HUDEP-2 (cell line): ENCODE measurements at regions not wholly inside any gene's neighbourhood (a gene's known extent, or its start where the extent isn't known, plus 50 kb on each side); places are given as distances from the start of the nearest gene placed in this dataset.
A peak's percentile ranks its signal among the peaks of the same experiment; 100 is the strongest.

ENCODE experiments used
- DNase-seq, 76 experiments: peaks; one replicate each; lab custom pipeline; 2025; ENCODE audit not compliant: unreplicated experiment in 76 of 76; lab: John Stamatoyannopoulos, UW

GRCh38 chr10:129308953-129309564, 158.0 kb upstream of the MGMT start:
- no peak for DNase-seq

DNA sequence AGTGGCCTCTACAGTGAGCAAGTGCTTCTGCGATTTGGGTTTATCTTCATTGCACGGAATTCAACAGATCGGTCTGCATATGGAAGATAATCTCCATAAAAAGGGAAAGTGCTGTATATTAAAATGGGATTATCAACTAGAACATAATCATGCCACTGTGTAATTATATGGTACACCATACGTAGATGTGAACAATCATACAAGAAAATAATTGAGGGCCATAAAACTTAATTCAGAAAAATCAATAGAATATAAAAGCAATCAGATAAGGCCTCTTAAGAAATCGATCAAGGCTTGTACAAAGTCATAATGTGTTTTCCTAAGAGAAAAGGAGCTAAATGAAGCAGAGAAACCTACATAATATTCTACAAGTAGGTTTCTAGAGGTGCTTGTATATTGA, 157.5 kb upstream of the MGMT start:
- DNase-seq = no peak

DNA sequence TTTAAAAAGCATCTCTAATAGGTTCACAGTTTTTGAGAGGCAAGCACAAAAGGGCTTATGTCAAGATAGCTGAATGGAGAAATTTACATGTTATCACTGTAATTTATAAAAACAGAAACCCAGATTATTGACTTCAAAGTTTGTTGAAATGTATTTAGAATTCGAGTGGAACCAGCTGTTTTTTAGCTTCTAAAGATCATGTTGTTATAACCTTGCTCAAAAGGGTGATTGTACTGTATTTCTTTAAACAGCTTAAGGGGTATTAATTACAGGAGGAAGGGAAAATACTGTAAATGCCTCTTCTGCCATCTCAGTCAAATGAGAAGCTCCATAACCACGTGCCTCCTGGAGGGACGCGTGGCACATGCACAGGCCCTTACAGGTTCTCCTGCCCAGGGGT, 156.2 kb upstream of the MGMT start:
- DNase-seq = no peak

DNA sequence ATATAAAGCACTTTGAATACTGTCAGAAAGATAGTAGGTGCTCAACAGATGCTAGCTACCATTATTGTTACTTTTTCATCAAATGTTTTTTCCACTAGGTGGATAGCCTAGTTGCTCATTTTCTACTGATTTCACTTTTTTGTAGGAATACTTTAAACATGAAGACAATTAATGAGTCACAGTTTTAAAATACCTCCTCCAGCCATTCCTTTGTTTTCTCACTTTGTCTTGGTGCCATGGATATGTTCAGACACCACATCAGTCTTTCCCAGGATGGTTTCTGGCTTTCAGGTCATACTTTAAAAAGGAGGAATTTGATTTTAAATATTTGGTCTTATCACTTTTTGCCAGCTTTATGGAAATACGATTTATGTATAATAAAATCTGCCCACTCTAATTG, 147.1 kb upstream of the MGMT start:
- no peak for DNase-seq

- DNase-seq = no peak
Measured at GRCh38 chr10:129320340-129320739, 146.7 kb upstream of the MGMT start.

DNA sequence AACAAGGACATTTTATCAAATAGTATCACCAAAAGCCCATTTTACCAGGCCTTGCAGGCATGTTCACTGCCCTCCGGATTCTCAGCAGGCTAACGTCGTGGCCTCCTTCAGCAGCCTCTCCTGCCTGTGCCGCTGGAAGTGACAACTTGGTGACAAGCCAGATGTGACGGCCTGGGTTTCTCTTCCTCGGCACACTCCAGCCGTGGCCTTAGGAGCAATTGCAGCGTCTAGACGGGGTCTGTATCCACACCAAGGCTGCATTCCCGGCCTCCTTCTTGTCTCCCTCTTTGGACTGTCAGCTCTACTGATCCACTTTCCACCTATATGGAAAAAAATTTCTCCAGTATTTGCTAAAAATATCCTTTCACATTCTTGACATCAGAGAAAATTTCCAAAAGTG, 145.3 kb upstream of the MGMT start:
- no peak for DNase-seq

DNA sequence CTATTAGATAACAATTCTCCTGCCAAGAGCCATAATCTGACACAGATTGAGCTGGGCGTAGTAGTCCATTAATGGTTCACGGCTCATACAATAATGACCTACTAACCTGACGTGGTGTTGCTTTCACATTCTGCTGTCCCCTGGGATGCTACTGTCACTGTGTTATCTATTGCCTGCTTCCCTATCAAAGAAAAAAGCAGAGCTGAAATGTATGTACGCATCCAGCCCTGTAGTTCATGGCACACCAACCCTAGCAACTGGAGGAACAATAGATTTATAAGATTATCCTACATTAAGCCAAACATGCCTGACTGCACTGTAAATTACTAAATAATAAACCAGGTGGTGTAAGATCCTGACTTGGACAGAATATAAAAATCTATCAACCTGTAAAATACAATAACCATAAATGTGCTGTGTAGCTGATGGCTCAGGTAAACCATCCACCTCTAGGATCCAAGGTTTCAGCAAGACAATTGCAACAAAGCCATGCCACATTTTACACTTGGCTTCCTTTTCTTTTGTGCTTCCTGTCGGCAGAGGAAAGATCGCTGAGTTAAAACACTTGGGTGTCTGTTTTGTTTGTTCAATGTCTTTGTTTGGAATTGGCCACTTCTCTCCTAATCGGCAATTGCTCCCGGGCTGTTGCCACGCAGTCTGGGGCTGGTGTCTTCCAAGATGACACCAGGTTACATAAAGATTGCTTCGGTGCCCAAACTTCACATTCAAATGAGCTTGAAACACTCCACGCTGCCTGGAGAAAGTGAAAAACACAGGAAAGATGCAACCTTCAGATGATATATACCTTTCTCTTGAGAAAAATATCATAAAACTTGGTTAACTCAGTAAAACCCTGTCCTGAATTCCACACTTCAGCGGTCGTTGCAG, 143.9 kb upstream of the MGMT start:
- no peak for DNase-seq

DNA sequence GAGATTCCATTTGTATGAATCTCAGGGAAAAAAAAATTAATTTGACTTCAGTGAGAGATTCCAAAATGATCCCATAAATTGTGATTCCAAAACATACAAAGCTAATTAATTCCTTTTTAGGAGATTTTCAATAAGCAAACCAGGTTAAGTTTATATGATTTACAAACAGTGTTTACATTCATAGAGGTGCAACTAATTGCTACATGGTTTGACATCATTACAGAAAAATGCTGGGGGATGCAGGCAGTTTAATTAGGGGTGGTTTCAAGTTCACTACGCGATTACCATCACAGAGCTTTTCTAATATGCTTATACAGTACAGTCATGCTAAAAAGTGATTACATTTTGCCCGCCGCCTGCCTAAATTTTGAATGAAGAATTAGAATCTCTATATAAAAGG, 143.2 kb upstream of the MGMT start:
- DNase-seq = no peak

DNA sequence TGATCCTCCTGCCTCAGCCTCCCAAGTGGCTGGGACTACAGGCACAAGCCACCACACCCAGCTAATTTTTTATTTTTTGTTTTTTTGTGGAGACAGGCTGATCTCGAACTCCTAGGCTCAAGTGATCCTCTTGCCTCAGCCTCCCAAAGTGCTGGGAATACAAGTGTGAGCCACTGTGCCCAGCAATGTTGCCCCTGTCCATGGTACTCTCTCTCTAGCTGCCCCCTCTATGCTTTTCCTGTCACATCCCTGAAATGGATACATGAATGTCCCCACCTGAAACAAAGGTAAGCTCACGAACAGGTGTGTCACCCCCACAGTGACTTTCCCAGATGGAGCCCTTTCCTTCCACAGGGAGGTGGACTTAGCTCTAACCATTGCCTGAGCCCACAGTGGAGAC, 141.1 kb upstream of the MGMT start:
- DNase-seq = no peak

DNA sequence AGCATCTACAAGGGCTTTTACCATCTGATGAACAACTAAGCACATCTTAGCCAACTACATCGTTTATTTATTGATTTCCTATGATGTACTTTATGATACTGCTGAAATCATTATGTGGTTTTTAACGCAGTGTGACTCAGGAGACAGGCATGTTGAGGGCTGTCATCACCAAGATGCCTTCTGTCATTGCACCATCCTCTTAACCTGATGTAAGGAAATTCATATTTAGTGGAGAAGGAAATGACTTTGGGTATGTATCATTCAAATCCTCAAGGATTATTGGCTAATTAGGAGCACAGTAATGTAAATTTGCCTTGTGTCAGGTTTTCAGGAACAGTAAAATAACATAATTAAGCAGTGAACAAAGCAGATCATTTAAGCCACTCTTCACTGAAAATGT, 138.5 kb upstream of the MGMT start:
- DNase-seq = no peak

GRCh38 chr10:129329385-129330055, 137.5 kb upstream of the MGMT start:
- no peak for DNase-seq

- no peak for DNase-seq
Measured at GRCh38 chr10:129330211-129330610, 136.8 kb upstream of the MGMT start.

- no peak for DNase-seq
Measured at GRCh38 chr10:129331207-129331838, 135.7 kb upstream of the MGMT start.

- no peak for DNase-seq
Measured at GRCh38 chr10:129331839-129332220, 135.2 kb upstream of the MGMT start.

GRCh38 chr10:129332476-129332875, 134.6 kb upstream of the MGMT start:
- DNase-seq = peak in 14 of 76 experiments; percentile 0 to 32 (median 5)

DNA sequence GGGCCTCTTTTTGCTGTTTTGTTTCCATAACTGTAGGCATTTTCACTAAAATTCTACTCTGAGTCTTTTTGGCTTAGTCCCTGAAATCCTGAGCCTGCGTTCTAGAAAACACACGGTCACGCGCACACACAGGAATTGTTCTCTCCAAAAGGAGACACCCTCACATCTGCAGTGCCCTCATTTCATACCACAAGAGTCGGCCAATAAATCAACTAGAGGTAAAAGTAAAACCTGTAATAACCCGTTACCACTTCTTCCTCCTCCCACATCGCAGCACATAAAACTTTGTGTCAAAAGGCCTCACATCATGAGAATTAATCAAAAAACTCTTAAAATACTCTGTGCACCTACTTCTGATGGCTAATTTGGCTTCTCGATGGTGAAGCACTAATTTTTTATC, 133.3 kb upstream of the MGMT start:
- no peak for DNase-seq

DNA sequence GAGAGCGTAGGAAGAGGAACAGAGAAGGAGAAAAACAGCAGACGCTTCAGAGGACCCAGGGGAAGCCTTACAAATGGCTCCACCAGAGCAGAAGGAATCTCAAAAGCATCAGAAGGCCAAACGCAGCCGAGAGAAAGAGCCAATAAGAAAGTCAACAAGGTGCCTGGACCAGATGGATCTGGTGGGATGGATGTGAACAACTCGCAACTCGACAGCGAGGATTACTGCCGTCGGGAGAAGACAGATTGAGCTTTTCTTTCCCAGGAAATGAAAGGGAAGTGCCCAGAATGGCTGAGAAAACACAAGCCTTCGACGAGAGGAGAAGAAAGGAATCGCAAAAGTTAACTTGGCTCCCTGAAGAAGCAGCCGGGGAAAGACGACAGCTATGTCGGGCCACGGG, 132.8 kb upstream of the MGMT start:
- DNase-seq = no peak

DNA sequence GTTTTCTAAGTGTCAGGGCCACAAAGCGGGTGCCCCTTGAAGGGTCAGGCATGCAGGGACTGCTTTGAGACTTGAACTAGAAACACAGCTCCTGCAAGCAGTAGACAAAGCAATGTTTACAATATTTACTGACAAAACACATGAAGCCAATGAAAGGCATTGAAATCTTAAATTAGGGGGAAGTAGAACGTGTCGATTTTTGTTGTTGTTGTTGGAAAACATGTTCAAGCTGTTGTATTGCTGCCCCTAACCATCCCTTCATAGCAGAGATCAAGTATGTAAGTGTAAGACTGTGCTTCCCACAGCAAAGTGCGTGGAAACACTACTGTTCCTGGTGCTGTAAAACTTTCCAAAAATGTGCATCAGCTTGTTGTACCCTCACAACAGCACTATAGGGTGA, 131.6 kb upstream of the MGMT start:
- no peak for DNase-seq

DNA sequence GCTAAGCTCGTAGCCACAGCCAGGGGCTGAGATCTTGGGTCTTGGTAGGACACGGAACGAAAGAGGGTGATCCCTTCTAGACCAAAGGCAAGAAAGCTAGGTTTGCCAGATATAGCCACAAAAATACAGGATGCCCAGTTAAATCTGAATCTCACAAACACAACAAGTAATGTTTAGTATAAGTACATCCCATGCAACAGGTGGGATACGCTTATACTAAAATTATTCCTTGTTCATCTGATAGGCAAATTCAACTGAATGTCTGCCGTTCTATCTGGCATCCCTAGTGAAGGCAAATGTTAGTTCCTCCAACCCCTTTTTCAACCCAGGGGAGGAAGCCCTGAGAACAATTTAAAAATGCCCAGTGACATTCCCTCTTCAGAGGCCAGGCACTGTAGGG, 131.1 kb upstream of the MGMT start:
- no peak for DNase-seq

DNA sequence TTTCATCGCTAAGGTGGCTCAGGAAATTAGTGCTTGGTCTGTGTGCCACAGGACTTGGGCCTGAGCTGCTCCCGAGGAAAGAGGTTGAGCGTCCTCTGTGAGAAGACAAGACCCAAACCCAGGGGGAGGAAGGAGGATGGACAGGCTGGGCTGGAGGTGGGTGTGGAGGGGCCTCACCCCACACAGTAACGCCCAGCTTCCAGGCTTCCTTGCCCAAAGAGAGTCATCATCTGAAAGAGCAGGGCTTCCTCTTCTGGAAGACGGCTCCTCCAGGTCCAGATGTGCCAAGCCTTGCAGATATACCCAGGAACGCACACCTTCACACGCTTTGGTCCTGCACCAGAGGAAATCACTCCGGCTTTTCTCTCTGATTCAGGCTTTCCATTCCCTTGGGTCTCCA, 127.8 kb upstream of the MGMT start:
- DNase-seq = no peak

- no peak for DNase-seq
Measured at GRCh38 chr10:129339841-129340240, 127.2 kb upstream of the MGMT start.
